Activated CD8-positive, alpha-beta T cell treated with anti-CD3 and anti-CD28 coated beads for 36 hours (primary cell): ENCODE measurements at regions not wholly inside any gene's neighbourhood (a gene's known extent, or its start where the extent isn't known, plus 50 kb on each side); places are given as distances from the start of the nearest gene placed in this dataset.
"Not testable (repeated sequence)": the region's sequence is repeated elsewhere in the genome, so short reads cannot be mapped to it uniquely, and the experiment has no call there.

ENCODE experiments used
- ATAC-seq: fragments of 200-7000 bp; cut with Tn5 transposase; one replicate; pipeline ENCODE4 v1.10.0; 2021; ENCODE audit warnings: mild to moderate bottlenecking, moderate library complexity
- CTCF ChIA-PET: fragments of 350-600 bp; sonication (Branson Sonifier 250); formaldehyde crosslinking; loops from one replicate; lab custom pipeline; 2021; ENCODE audit warnings: antibody characterized with exemption; lab: Charles Lee
- POLR2A ChIA-PET: fragments of 350-600 bp; sonication (Branson Sonifier 250); formaldehyde crosslinking; loops from one replicate; lab custom pipeline; 2021; ENCODE audit warnings: antibody characterized with exemption; lab: Charles Lee
- DNase-seq: peaks from one replicate; pipeline ENCODE4 v3.0.0-alpha.2; 2020
- H3K27ac Mint-ChIP-seq: one replicate; pipeline ENCODE4 v1.8.0; 2021; ENCODE audit warnings: mild to moderate bottlenecking, mixed read lengths
- H3K27me3 Mint-ChIP-seq: one replicate; pipeline ENCODE4 v1.8.0; 2021; ENCODE audit warnings: mixed read lengths
- H3K36me3 Mint-ChIP-seq: one replicate; pipeline ENCODE4 v1.8.0; 2021; ENCODE audit warnings: low read depth, mixed read lengths
- H3K4me1 Mint-ChIP-seq: one replicate; pipeline ENCODE4 v1.8.0; 2021; ENCODE audit warnings: low read depth, mixed read lengths
- H3K4me3 Mint-ChIP-seq: one replicate; pipeline ENCODE4 v1.8.0; 2021; ENCODE audit warnings: mild to moderate bottlenecking, moderate library complexity, mixed read lengths
- H3K9me3 Mint-ChIP-seq: one replicate; pipeline ENCODE4 v1.8.0; 2021; ENCODE audit warnings: mixed read lengths
- CTCF ChIP-seq: fragments of 200-600 bp; IDR thresholded peaks from one replicate; pipeline ENCODE4 v1.8.0; 2022; ENCODE audit warnings: antibody characterized with exemption, mild to moderate bottlenecking
- intact Hi-C: fragments of 100-400 bp; cut with micrococcal nuclease; formaldehyde crosslinking; loops from one replicate; pipeline ENCODE4 v1.10.0; 2022

- Mint-ChIP-seq H3K4me1 (no peaks in the 10 kb centered on the region), H3K9me3 (no peaks in the 10 kb centered on the region), H3K27me3 (no peaks in the 10 kb centered on the region), H3K4me3 (no peak overlapping the region), H3K27ac (no peak overlapping the region), H3K36me3 (no peaks in the 10 kb centered on the region)
- DNase-seq (no peak), ATAC-seq (no peak)
- ChIA-PET CTCF (no interaction called here), POLR2A (no interaction called here)
- no peak for TF ChIP-seq CTCF
- intact Hi-C loops, result no loop called here
Measured at GRCh38 chr7:12827920-12828319, 140.5 kb downstream of the ARL4A start.

- H3K4me1 Mint-ChIP-seq, result no peaks in the 10 kb centered on the region
- H3K4me3 Mint-ChIP-seq, result no peak overlapping the region
- H3K36me3 Mint-ChIP-seq, result no peaks in the 10 kb centered on the region
- TF ChIP-seq CTCF, result no peak
- intact Hi-C loops, result no loop called here
- no peaks in the 10 kb centered on the region for H3K27me3 Mint-ChIP-seq
- POLR2A ChIA-PET, result interaction anchor here (0.8 kb wide), 1 partner anchor 925 kb away, joined by 3 read pairs; no protein-coding TSS in a partner anchor
- no peak for DNase-seq
- H3K9me3 Mint-ChIP-seq, result peaks cover 12% of the 10 kb centered on the region
- no peak overlapping the region for H3K27ac Mint-ChIP-seq
- CTCF ChIA-PET, result no interaction called here
- ATAC-seq, result no peak
Measured at GRCh38 chr7:12831024-12831423, 143.6 kb downstream of the ARL4A start.

- Mint-ChIP-seq H3K4me1 (no peaks in the 10 kb centered on the region), H3K36me3 (no peaks in the 10 kb centered on the region), H3K4me3 (no peak overlapping the region), H3K9me3 (peaks cover 12% of the 10 kb centered on the region), H3K27ac (no peak overlapping the region), H3K27me3 (peaks cover 4% of the 10 kb centered on the region)
- intact Hi-C loops, result no loop called here
- no peak for TF ChIP-seq CTCF
- DNase-seq, result no peak
- no peak for ATAC-seq
- POLR2A ChIA-PET, result no interaction called here
- CTCF ChIA-PET, result no interaction called here
Measured at GRCh38 chr7:12833829-12834228, 146.4 kb downstream of the ARL4A start.

- H3K4me1 Mint-ChIP-seq, result no peaks in the 10 kb centered on the region
- peaks cover 12% of the 10 kb centered on the region for H3K9me3 Mint-ChIP-seq
- H3K36me3 Mint-ChIP-seq, result no peaks in the 10 kb centered on the region
- intact Hi-C loops, result no loop called here
- ATAC-seq (no peak), DNase-seq (no peak)
- POLR2A ChIA-PET, result no interaction called here
- no peak for TF ChIP-seq CTCF
- H3K4me3 Mint-ChIP-seq, result no peak overlapping the region
- peaks cover 4% of the 10 kb centered on the region for H3K27me3 Mint-ChIP-seq
- H3K27ac Mint-ChIP-seq, result no peak overlapping the region
- CTCF ChIA-PET, result no interaction called here
Measured at GRCh38 chr7:12834782-12835181, 147.3 kb downstream of the ARL4A start.

GRCh38 chr7:12839508-12840153, 152.2 kb downstream of the ARL4A start:
- TF ChIP-seq CTCF, result no peak
- ATAC-seq, result no peak
- Mint-ChIP-seq H3K27me3 (peaks cover 4% of the 10 kb centered on the region), H3K4me1 (no peaks in the 10 kb centered on the region), H3K9me3 (peaks cover 4% of the 10 kb centered on the region), H3K4me3 (no peak overlapping the region), H3K36me3 (no peaks in the 10 kb centered on the region), H3K27ac (no peak overlapping the region)
- CTCF ChIA-PET, result no interaction called here
- no peak for DNase-seq
- POLR2A ChIA-PET, result no interaction called here
- intact Hi-C loops, result no loop called here

GRCh38 chr7:12844732-12845131, 157.3 kb downstream of the ARL4A start:
- H3K4me1 Mint-ChIP-seq, H3K27ac Mint-ChIP-seq, ATAC-seq, CTCF ChIA-PET, DNase-seq, H3K36me3 Mint-ChIP-seq, intact Hi-C loops, POLR2A ChIA-PET, H3K27me3 Mint-ChIP-seq, H3K9me3 Mint-ChIP-seq, H3K4me3 Mint-ChIP-seq: not testable (repeated sequence)
